Stimulated activated CD8-positive, alpha-beta memory T cell treated with anti-CD3 and anti-CD28 coated beads, Interleukin-7, amount 100 ng/mL, for 4 hours (primary cell): ENCODE measurements at regions not wholly inside any gene's neighbourhood (a gene's known extent, or its start where the extent isn't known, plus 50 kb on each side); places are given as distances from the start of the nearest gene placed in this dataset.
"Not testable (repeated sequence)": the region's sequence is repeated elsewhere in the genome, so short reads cannot be mapped to it uniquely, and the experiment has no call there.

Experiments
- DNase-seq, 2 donors: peaks; one replicate each; pipeline ENCODE4 v3.0.0-alpha.2; 2020; ENCODE audit warnings: low read depth in 2 of 2

DNA sequence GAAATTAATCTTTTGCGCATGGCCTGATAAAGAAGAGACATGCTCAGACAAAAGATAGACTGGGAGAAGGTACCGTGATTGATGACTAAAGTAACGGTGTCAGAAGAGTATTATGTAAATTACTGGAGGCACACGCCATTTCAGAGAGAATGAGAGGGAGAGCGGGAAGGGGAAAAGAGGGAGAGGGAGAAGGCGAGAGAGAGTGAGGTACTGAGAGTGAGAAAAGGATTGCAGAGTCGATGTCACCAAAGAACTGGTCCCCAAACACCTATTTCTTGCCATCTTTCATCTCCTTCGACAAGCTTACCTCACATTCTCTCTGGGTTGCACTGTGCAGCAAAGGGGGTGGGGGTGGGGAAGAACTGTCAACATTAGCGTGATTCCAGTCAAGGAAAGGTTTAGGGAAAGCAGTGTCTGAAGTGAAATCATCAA lies 673.7 kb downstream of the BCL11A start:
- no peak for DNase-seq

DNA sequence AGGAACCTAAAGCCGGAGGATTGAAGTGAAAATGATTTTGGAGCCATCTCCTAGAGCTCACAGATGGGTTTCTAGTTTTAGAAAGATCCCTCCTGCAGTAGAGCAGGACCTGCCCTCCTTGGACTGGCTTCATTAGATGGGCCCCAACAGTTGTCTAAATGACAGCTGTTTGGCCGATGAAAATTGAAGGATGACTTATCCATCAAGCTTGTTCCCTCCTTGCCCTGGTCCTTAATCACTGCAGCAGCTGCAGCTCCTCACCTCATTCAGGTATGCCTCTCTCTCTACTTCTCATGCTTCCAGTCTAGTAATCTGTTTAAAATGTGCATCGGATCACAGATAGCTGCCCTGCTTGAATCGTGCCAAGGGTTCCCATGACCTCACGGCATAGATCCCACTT lies 677.6 kb downstream of the BCL11A start:
- DNase-seq = no peak

DNA sequence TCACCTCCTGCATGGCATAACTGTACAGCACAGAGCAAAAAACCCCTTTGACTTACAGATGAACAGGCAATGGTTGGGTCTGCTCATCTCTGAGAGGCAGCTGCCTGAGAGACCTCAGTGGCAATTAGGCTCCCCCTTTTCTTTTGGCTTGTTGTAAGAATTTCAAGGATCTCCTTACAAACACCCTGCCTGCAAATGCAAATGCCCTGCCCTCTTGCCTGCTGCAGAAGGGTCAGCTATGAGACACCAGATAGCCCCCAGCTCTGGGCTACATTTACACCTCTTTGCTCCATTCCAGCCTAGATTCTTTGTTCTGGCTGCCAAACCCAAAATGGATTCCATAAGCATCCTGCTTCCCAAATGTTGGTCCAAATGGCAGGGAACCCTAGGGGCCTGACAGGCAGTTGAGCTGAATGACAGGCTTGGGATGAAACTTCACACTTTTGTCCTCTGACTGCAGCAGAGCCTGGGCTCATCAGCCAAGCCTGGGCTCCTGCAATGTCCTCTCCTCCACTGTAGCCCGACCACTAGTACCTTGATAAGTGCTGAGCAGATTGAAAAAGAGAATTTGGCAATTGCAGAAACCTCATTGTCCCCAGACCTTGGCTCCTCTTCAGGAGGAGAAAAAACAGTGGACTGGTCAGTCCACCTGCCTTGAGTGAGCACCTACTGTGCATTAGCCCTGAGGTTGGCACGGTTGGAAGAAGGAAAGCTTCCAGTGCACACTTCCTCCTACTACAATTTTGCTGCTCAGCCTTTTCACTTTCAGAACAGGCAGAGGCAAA lies 678.3 kb downstream of the BCL11A start:
- no peak for DNase-seq

DNA sequence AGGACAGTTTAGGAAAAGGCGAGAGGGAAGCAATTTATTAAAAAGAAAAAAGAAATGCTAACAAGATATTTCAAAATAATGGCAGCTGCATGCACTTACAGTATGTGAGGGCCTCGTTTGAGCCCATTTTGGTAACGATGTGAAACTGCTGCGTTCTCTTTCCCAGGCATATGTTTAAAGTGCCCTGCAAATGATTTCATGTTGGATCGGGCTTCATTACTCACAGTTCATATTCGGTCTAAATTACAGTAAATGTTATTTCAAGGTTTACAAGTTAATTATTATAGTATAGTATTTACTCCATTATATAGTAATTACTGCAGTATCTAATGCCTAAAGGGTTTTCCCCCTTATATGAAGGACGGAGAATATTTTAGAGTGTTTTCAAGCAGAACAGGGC lies 679.1 kb downstream of the BCL11A start:
- no peak for DNase-seq

DNA sequence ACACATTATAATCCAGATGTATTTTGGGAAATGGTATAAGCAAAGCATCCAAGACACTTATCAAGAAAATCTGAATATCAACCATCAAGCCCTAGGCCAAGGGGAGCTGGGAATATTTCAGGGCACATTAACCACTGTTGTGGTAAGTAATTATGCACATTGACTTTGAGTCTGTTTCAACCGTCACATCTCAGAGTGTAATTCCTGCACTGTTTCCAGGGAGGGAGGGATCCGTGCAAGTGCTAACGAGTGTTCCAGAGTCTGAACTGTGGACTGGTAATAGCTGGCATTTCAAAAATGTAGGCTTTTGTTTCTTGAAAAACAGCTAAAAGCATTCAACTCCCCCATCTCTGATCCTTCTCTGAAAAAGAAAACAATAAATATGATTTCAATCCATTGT lies 681.6 kb downstream of the BCL11A start:
- no peak for DNase-seq

DNA sequence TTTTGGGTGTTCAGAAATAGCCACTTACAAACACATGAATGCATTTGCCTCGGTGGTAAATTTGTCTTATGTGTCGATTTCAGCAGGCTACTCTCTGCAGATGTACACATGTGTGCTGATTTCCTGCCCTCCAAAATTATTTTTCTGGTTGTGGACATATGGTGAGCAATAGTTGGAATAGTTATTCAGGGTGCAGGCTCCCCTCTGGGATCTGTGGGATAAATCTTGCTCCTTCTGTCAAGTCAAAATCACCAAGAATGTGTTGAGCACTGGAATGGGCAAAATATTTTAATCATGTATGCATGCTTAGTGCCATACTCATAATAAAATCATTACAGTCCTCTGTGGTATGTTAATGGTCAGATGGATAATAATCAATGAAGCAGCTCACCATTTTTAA lies 684.5 kb downstream of the BCL11A start:
- DNase-seq = no peak

DNA sequence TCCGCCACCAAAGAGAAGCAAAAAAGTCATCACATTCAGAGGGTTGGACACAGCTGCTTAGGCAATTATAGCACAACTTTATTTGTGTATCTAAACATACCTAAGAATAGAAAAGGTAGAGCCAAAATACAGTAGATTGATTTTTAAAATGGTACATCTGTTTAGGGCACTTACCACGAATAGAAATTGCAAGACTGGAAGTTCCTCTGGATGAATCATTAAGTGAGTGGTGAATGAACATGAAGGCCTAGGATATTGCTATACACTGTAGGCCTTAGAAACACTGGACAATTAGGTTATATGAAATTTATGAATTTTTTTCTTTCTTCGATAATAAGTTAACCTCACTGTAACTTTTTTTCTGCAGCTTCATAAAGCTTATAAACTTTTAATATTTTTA lies 687.0 kb downstream of the BCL11A start:
- no peak for DNase-seq

DNA sequence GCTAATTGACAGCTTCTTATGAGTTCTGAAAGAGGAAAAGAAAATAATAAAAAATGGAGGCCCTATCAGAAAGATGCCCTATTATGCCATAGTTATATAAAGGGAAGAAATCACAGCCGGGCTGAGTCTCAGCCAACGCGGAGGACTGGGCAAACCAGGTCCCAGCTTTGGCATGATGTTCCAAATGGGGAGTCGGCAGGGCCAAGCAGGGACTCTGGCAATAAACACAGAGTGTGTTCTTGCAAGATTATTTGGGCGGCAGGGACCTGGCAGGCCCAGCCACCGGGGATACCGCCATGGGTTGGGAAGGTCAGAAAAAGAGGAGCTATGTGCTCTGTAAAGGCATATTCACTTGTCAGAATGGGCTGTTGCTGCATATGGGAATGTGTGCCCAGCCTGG lies 694.9 kb downstream of the BCL11A start:
- no peak for DNase-seq

DNA sequence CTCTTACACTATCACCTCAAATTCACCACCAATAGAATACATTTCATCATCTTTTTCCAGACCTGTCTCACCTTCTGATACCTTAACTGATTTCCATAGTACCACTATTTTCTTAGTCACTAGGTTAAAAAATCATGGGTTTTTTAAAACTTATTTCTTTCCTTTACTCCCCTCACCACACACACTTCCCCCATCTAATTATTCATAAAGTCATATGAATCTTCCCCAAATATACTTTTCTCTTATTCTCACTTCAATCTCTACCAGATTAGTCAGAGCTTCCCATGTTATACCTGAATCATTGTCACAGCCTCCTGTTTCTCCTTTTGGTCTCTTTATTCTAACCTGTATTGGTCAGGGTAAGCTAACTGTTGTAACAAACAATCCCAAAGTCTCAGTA lies 696.3 kb downstream of the BCL11A start:
- no peak for DNase-seq

DNA sequence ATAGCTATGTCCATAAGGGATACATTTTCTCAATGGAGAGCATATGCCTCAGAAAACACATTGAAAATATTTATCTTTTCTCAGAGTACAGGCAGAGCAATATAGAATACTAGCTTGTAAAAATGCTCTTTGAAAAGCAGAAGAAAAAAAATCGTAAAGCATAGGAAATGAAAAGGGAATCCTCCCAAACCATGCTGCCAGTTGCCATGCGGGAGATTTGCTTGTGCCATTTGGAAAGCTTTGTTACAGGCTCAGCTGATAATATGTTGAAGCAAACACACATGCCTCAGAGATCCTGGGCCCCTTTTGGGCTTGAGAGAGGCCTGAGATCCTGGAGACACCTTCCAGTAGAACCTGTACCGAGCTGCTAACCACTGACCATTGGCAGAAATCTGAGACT lies 697.1 kb downstream of the BCL11A start:
- no peak for DNase-seq

DNA sequence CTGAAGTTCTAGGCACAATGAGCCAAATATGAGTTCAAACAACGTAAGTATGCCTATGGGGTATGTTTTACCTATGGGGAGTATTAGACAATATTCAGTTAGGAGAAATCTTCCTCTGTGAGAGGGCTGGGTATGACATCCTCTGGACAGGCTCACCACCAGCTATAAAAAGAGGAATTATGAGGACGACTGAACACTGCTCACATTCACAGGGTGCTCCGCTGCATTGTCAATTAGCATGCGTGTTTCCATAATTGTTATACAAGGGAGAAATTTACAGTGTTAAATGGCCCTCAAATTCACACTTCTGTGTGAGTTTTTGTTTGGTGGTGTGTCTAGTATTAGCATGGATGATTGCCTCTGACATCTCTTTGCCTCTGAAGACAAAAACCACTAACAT lies 700.4 kb downstream of the BCL11A start:
- no peak for DNase-seq

DNA sequence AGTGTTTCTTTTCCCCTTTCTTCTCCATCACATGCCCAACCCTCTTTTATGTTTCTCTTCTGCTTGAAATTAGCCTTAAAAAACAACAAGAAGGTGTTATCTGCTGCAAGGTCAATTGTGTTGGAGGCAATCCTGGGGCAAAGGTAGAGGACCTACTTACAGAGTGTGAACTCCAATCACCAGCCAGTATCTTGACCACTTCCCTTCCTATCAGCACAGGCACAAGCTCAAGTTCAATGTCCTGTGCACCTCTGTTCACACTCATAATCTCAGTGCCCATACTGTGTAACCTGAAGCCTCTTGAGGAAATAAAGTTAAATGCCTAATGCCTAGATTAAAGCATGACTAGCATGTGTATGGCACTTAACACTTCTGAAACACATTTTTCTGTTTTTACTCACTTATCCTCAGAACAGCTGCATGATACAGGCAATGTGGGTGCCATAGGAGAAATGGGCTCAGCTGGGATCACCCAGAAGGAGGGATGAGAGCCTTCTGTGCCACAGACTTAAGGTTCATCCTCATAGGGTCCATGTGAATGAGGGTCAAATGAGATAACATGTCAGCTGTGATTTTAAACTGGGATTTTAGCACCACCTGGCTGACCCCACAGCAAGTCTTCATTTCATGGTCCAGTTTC lies 701.5 kb downstream of the BCL11A start:
- no peak for DNase-seq

DNA sequence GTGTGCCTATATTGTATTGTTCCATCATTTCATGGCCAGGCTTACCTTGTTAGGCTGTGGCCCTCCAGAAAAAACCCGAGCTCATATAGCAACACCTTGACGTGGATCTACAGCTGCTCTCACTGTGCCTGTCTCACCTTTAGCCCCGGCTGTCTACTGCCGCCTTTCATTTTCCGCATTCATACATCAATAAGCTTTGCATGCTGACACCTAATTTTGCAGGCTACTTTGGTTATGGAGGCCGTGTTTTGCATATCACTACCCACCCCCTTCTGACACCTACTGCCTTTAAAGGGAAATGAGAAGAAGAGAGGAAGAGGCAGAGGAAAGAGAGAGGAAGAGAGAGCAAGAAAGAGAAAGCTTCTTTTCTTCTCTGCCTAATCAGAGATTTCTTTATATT lies 702.9 kb downstream of the BCL11A start:
- no peak for DNase-seq

DNA sequence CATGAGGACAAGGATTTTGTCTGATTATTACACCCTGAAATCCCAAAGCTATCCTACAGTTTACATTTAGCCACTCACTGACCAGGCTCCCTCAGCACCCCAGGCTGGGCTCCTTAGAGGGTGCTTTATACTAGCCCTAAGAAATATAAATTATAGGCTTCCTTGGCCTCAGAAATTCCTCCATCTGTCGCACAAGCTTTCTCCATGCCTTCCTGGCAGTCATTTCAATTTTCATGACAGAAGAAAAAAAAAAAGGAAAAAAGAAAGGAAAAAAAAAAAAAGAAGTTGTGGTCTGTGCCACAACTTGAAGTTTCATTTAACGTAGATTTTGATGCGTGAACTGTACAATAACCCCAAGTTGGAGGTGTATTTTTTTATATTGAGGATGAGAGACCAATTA lies 719.5 kb downstream of the BCL11A start:
- no peak for DNase-seq

DNA sequence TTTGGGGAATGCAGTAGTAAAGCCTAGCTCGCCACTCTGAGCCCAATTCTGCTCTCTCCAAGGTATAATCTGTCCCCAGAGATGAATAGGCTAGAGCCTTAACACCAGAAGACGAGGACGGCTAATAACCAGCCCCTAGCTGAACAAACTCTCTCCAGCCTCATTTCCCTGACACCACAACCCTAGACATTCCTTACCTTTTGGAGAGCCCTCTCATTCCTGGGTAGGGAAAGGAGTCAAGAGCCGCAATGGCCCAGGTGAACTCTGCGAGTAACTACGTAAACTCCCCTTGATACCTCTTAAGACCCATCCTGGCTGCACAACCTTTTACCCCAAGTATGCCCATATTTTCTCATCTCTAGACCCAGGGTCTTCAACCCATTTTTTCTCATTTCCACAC lies 722.9 kb downstream of the BCL11A start:
- no peak for DNase-seq

DNA sequence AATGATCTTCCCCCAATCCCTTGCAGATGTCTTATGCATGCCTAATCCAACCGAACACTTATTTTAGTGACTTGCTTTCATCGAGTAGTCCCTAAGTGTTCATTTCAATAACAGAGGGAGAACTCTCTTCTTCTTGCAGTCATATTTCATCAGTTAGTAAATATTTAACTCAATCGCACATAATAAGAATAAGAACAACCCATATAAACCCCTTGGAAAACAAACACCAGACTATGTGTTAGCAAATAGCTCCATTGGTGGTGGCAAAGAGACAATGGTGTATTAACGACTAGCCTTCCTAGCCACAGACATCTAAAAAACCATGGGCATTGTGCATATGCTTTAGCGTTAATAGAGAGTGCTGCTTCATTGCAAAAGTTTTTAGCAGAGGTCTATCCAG lies 725.8 kb downstream of the BCL11A start:
- DNase-seq = no peak

DNA sequence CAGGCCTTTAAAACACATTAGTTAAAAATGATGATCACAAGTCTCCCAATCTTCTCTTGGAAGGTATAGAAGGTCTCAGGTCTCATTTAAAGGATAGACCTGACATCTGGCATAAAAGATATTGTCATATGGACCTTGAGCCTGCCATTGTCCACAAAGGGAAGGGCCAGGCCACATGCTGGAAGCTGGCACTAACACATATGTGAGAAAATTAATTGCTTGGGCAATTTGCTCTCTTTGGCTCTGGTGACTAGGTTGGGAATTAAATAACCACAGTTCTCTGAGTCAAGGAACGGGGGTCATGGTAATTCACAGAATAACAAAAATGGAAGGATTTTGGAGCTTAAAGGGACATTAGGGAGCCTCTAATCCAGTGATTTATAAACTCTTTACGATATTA lies 727.3 kb downstream of the BCL11A start:
- DNase-seq = no peak

DNA sequence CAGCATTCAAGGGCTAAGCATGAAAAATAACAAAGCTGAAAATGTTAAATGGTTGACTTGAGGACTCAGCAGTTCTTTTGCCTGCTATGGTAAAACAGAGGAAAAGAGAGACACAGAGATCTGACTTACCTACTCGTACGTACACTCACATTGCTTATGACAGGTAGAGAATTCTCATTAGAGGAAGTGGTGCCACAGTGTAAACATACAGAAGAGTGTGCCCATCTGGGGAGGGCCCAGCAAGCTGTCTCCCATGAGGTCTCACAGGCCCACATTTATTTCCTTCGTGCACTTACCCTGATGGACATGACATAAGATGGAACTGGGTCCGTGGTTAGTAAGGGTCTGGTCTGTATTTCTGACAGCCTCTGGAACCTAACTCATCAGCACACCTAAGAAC lies 729.1 kb downstream of the BCL11A start:
- DNase-seq = no peak

DNA sequence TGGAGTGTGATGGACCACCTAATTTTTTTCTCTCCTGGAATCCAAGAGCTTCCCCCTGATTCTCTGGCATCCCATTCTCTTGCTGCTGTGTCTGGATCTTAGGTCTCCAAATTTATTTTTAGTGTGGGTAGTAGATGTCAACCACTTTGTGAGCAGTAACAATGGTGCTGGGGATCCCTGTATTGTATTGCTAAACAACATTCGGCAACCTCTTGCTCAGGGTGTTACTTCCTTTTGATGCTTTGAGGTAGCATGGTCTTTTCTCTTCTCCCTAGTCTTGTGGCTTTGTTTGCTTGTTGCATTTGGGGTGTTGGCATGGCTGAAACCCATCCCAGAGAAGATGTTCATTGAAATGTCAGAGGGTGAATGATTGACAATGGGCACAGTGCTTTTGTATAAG lies 737.4 kb downstream of the BCL11A start:
- DNase-seq = no peak

DNA sequence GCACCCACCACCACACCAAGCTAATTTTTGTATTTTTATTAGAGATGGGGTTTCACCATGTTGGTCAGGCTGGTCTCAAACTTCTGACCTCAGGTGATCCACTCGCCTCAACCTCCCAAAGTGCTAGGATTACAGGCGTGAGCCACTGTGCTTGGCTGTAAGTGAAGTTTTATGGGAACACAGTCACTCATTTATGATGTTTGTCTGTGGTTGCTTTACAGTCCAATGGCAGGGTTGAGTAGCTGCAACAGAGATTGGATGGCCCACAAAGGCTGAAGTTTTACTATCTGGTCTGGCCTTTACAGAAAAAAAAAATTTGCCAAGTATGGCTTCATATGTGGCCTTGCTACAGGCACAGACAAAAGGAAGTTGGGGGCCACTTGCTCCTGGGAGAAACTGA lies 743.2 kb downstream of the BCL11A start:
- not testable (repeated sequence) for DNase-seq

DNA sequence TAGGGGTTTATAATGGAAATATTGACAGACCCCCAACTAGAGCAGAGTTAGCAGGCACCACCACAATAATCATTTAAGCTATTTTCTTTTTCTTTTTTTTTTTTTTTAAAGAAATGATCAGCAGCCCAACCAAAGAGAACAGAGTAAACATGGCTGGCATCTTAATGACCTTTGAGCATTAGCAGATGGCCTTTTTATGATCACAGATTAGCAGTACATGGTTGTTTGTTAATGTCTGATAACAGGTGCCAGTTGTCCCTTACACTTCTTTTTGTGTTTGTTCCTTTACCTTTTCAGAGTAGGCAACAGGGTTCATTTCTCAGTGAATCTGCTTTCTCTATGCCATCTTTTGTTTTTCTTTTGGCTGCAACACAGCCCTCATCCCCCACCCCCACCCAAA lies 747.0 kb downstream of the BCL11A start:
- no peak for DNase-seq

DNA sequence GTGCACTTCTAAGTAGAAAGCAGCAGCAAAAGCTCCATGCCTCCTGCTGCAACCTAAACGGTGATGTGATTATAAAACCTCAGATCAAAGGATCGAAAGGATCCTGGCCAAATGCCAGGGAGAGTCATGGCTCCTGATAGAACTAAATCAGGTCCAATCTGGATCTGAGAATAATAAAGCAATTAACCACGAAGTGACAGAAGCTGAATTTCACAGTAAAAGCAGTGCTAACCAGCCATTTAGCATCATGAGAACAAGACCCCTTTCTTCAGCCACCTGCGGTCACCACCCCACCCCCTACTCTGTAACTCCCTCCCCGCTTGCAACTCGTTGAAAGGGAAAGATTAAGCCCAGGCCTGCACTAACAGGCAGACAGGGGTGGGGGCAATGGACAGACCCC lies 748.7 kb downstream of the BCL11A start:
- no peak for DNase-seq

DNA sequence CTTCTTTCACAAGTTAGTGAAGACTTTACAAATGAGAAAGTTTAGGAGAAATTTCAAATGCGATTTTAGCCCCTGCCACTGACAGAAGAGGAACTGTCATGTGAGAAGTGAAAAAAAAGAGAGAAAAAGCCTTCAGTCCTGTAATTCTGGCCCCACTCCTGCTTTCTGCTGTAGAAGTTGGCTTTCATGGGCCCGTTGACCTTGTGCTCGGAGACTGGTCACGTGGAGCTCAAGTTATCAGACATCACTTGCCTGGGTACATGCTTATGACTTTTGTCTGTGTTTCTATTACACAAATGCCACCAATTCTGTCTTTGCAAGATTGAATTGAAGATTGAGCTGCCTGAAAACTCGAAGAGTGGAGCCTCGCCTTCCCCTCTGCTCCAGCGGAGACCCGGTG lies 749.9 kb downstream of the BCL11A start:
- DNase-seq = no peak
